AG08396 (cell line): ENCODE measurements at regions not wholly inside any gene's neighbourhood (a gene's known extent, or its start where the extent isn't known, plus 50 kb on each side); places are given as distances from the start of the nearest gene placed in this dataset.

Experiments used
- DNase-seq: peaks from one replicate; pipeline ENCODE4 v3.0.0; 2012; ENCODE audit warnings: low spot score, mixed read lengths

GRCh38 chr20:50394569-50394968 lies 115.6 kb upstream of the PTPN1 start:
- no peak for DNase-seq

GRCh38 chr20:50395251-50395729 lies 114.9 kb upstream of the PTPN1 start:
- no peak for DNase-seq

DNA sequence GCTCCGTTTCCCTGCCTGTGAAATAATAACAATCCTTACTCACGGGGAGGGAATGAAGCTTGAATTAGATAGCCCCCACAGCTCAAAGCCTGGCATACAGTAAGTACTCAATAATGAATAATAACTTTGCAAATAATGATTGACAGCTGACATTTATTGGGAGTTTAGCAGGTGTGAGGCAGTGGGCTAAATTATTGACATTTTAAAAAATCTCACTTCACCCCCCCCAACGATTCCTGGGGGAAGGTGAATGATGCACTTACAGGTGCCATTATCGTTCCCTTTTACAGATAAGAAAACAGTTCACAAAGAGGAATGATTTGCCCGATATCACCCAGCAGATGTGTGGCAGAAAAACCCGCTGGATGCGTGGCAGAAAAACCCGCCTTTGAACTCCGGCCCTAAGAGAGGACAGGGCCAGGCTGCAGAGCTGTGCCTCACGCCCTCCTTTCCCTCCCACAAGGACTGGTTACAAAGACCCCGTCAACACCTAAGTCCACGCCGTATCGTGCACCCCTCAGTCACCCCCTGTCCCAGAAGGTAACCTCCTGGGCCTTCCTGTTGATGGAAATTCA lies 114.2 kb upstream of the PTPN1 start:
- DNase-seq, result no peak

DNA sequence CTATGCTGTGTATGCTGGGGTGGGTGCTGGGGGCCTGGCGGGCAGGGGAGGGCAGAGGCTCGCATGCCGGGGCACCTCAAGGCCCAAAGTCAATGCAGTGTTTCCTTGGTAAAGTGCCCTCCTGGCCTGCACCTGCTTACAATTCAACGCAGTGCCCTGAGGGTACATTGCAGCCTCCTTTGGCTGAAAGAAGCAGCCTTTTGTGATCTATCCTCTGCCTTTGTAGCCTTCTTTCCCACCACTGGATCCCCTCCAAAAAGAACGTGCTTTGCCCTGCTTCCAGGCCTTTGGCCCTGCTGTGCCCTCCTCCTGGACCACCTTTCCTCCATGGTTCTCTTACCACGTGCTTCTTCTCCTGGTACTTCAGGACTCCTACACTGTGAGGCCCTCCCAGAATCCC lies 113.6 kb upstream of the PTPN1 start:
- DNase-seq, result no peak

GRCh38 chr20:50397058-50397457 lies 113.1 kb upstream of the PTPN1 start:
- DNase-seq, result no peak

- no peak for DNase-seq
Measured at GRCh38 chr20:50398064-50398463, 112.1 kb upstream of the PTPN1 start.

GRCh38 chr20:50398471-50398820 lies 111.7 kb upstream of the PTPN1 start:
- DNase-seq, result no peak

DNA sequence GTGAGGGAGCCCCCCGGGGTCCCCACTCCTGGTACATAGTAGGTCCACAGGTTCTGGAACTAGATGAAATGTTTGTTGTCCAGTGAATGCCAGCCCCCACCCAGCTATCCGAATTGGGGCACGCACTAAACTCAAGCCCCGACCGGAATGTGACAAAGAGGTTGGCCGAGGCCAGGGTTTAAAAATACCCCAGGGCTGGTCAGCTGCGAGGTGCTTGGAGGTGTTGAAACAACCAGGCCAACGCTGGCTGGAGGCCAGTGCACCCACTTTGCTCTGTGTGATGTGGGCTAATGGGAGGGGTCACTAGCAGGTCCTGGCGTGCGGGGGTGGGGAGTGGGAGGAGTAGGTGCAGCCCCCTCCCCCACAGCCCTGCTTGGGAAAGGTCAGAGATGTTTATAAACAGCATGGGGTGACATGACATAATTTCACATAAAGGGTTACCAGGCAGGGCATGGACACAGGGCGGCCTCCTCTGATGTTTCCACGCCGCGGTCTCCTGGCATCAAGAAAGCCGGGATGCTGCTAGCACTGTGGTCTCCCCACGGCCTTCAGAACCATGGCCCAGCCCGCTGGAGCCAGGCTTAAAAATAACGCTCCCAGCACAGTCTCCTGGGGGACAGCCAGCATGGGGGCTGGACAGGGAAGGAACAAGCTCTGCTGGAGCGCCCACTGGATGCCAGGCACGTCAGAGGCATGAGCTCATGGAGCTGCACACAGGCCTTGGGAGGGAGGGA lies 111.2 kb upstream of the PTPN1 start:
- peak; percentile 33 for DNase-seq

DNA sequence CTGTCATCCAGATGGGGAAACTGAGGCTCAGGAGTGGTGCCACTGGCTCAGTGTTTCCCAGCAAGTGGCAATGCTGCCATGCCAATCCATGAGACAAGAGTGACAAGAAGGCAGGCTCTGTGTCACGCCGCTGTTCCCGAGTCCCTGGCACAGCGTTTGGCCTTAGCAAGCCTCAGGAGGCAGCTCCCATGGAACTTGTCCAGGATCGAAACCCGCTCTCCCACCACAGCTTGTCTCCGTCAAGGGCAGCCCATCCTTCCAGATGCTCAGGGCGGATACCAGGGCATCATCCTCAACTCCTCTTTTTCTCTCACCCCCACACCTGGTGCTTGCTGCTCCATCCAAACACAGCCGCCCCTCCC lies 110.6 kb upstream of the PTPN1 start:
- DNase-seq, result no peak

- DNase-seq, result no peak
Measured at GRCh38 chr20:50399917-50400704, 110.1 kb upstream of the PTPN1 start.

- DNase-seq, result no peak
Measured at GRCh38 chr20:50400705-50401586, 109.2 kb upstream of the PTPN1 start.

DNA sequence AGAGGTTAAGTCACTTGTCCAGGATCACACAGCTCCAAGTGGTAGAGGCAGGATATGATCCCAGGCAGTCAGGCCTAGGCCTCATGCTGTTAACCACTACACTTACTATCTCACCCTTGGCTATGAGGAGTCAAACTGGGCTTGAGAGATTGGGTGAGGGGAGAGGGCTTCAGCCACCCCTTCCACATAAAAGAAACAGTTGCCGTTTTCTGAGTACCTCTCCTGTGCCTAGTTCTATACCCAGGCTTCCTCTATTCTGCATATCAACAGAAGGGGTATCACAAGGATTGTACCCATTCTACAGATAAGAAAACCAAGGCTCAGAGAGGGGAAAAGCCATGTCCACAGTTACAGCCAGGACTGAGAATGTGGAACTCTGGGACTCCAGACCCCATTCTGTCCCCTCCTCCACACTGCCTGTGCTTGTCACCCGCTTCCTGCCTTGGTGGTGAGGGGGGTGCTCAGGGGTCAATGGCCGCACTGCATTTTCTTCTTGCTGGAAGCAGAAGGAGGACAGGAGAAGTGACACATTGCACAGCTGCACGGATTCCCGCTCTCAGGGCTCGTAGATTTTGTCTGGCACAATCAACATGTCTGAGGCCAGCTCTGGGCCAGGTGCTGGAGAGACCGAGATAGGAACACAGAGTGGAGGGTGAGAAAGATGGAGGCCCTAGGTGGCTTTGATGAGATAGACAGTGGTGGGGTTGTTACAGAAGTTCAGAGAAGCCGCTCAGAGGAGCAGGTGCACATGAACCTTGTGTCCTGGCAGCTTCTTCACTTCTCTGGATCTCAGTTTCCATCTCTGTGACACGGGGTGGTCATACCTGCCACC lies 108.4 kb upstream of the PTPN1 start:
- DNase-seq, result no peak

- DNase-seq, result no peak
Measured at GRCh38 chr20:50403565-50404418, 106.4 kb upstream of the PTPN1 start.

DNA sequence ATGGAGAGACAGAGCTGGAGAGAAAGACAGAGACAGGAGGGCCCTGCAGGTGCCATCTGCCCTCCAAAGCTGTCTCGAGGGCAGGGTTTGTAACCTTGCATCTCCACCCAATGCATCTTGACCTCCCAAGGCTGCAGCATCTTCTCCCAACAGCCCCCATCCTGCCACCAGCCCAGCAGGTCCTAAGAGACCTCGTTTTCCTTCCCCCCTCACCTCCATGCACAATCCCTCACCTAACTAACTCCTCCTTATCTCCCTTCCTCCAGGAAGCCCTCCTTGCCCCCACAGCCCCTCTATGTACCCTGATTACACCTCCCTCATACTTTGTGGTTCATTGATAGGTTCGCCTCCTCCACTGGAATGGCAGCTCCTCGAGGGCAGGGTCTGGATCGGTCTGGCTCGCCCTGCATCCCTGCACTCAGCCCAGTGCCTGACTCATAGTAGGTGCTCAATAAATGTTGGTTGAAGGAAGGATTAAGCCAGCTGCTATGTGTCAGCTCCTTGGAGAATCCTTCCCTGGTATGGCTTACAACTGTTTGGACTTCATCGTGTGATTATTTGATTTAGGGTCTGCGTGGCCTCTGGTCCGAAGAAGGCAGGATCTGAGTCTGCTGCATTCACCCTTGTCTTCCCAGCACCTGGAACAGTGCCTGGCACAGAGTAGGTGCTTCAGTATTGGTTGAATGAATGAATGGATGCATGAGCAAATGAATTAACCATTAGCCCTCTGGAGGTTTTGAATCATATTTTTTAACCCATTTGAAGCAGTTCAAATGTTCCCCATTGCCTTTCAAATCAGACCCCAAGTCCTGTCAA lies 105.6 kb upstream of the PTPN1 start:
- DNase-seq, result no peak

DNA sequence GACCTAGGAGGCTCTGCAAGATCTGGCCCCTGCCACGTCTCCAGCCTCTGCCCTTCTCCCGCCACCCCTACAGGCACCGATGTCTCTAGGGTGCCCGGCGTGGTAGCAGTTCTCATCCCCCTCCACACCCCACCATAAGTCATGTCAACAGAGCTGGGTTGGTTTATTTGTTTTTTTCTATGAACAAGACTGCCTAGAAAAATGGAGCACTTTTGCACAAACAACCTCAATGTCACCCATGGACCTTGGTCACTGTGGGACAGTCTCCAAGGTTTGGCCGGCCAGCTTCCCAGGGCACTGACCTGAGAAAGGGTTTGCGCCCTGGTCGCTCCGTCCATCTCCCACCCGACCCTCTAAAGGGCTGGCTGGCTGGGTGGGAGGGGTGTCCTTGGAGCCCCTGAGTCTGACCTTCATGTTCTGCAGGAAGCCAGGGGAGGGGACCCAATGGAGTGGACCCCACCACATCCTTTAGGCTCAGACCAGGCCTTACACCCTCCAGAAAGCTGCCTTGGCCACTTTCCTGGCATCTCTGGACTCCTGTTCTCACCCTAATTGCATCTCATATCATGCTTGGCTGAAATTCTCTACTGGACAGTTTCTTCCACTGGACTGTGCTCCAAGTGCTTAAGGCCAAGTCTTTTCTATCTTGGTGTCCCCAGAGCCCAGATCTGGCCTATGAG lies 104.8 kb upstream of the PTPN1 start:
- no peak for DNase-seq

GRCh38 chr20:50405915-50406609 lies 104.1 kb upstream of the PTPN1 start:
- no peak for DNase-seq

GRCh38 chr20:50406610-50407136 lies 103.5 kb upstream of the PTPN1 start:
- no peak for DNase-seq
